ENCODE measurements at regions not wholly inside any gene's neighbourhood (a gene's known extent, or its start where the extent isn't known, plus 50 kb on each side); places are given as distances from the start of the nearest gene placed in this dataset.

- no peak for DNase-seq (ENCODE audit: extremely low read depth, low read depth)
- no peak for TF ChIP-seq CTCF (IDR thresholded peaks at IDR 0.05; ENCODE audit: low read depth, low read length)
Measured at GRCh38 chr10:60994128-60994527, 50.1 kb upstream of the RHOBTB1 start.
